HK-2 (cell line): ENCODE measurements at regions not wholly inside any gene's neighbourhood (a gene's known extent, or its start where the extent isn't known, plus 50 kb on each side); places are given as distances from the start of the nearest gene placed in this dataset.

Experiments used
- DNase-seq: peaks from one replicate; pipeline ENCODE4 v3.0.0-alpha.2; 2018; ENCODE audit not compliant: unreplicated experiment

DNA sequence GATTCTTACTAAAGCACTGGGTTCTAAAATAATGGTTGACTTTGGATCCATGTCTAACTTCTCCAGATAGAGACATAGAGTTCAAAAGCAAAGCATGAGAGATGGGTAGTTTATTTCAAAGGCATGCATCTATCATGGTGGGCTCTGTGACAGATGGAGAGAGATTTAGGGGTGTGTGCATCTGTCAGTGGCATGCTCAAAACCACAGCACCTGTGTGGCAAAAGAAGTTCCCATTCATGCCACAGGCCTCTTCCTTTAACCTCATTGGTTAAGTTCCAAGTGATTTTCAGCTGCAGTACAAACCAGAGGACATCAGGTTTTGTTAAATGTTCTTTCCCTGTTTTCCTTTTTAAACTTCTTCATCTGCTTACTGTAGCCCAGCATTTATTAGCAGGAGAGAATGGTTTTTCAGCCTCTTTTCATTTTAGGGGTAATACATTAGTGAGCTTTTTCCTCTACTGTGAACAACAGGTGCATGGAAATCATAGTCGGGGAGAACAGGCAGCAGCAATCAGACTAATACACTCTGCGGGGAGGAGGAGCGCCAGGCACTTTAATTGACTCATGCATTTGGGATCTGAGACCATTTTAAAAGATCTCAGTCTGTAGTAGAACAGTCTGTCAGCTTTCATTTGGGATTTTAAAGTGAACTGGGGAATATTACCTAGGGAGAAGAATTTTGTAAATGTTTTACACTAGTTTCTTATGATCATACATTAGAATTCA, 52.4 kb upstream of the UPP2 start:
- no peak for DNase-seq

DNA sequence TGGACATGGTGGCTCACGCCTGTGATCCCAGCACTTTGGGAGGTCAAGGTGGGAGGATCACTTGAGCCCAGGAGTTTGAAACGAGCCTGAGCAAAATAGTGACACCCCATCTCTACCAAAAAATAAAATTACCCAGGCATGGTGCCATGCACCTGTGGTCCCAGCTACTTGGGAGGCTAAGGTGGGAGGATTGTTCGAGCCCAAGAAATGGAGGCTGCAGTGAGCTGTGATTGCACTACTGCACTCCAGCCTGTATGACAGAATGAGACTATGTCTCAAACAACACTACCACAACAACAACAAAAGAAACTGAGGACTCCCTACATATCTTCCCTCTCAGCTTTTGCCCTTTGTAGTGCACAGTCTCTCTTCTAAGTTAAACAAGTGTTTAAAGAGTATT, 53.3 kb upstream of the UPP2 start:
- no peak for DNase-seq

DNA sequence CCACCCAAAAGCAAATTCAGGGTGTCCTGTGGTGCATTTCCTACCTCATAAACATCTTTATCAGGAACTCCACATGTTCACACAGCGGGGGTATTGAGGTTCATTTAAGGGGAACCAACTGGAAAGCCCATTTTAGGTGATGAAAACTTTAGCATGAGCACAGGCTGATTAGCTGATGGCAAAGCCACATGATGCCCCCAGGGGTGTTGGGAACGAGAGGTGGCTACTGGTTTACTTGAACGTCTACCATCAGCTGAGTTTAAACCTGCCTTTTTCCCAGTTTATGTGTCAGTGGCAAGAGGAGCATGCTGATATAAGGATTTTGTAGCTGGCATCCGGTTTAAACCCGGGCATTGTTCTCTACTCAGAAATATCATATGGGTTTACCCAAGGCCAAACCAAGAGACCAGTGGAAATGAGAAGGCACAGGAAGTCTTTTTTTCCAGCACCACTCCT, 54.5 kb upstream of the UPP2 start:
- no peak for DNase-seq

GRCh38 chr2:158046121-158046880, 55.4 kb upstream of the UPP2 start:
- DNase-seq: no peak

DNA sequence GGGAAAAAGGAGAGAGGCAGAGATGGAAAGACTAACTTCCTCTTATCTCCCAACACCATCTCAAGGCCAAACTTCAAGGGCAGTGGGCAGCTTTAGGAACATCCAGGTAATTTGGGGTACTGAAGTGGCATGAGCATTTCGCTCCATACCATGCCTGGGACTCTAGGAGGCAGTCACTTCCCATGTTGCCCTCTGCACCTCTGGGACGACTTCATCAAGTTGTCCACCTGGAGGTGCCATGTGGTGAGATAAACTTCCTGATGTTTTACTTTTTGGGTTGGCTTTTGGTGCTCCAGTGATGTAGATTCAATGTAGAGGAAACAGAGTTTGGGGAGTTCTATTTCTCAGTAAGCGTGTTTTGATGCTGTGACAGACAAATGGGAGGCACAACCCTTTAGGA, 56.3 kb upstream of the UPP2 start:
- DNase-seq: no peak

- no peak for DNase-seq
These were observed 58.3 kb upstream of the UPP2 start for GRCh38 chr2:158043181-158043948.

DNA sequence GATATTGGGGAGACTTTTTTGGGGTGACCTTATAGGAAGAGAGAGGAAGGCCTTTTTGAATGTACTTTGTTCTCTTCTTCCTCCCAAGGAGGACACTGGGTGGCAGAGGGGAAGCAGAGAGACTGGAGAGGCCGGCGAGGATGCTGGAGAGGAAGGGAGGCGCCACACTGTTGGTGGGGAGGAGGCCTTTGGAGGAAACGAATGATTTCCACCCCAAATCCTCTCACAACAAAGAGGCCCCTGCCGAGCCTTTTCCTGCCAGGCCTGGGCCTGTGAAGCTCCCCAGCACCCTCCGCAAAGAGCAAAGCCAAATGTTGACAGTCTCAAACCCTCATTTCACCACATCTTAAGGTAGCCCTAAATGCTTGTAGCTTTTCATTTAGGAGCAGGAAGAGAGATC, 59.0 kb upstream of the UPP2 start:
- no peak for DNase-seq

- no peak for DNase-seq
These were observed 59.4 kb upstream of the UPP2 start for GRCh38 chr2:158042245-158042644.

GRCh38 chr2:158041400-158041799, 60.3 kb upstream of the UPP2 start:
- DNase-seq: no peak

GRCh38 chr2:158038901-158039300, 62.8 kb upstream of the UPP2 start:
- no peak for DNase-seq

DNA sequence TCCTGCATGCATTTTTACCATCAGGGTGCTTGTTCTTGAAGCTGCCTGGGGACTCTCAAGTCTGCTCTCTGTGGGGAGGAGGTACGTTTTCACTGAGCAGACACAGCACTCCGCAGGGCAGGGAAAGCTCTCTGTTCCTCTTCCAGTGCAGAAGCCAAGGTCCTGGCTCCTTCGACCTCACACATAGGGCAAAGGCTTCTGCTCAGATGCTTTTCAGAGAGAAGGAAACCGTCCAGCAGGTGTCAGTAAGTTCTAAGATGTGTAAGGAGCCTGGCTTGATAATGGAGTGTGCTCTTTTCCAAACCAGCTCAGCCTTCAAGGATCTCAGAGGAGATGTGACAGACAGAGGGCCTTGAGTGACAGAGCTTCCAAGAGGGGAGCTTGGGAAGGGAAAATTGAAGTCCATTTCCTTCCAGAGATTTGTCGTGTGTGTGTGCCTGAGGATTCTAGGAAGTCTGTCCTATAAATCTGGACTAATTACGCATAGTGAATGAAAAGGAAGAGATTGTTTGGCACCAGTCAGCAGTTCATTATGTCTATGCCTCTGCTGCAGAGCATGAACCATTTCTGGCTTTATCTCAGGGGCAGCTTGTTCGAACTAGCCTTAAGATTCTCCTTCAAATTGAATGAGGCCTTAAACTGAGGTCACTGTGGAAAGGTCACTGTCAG, 67.3 kb upstream of the UPP2 start:
- DNase-seq: peak; percentile 42

DNA sequence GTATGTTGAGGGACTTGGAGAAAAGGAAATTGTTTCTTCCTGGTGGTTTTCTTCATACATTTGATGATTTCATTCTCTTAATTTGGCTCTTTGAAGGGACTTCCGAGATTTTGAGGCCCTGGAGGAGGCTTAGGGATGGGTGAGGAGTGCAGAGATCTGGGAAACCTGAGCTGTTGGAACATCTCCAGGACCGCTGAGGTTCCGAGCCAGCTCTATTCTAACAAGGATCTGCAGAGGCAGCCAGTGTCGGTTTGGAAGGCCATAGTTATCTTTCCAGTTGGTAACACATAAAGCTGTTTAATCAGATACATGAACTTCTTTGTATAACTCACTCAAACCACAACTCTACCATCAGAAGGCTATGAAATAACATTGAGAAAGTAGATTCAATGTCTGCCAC, 70.3 kb upstream of the UPP2 start:
- DNase-seq: no peak

DNA sequence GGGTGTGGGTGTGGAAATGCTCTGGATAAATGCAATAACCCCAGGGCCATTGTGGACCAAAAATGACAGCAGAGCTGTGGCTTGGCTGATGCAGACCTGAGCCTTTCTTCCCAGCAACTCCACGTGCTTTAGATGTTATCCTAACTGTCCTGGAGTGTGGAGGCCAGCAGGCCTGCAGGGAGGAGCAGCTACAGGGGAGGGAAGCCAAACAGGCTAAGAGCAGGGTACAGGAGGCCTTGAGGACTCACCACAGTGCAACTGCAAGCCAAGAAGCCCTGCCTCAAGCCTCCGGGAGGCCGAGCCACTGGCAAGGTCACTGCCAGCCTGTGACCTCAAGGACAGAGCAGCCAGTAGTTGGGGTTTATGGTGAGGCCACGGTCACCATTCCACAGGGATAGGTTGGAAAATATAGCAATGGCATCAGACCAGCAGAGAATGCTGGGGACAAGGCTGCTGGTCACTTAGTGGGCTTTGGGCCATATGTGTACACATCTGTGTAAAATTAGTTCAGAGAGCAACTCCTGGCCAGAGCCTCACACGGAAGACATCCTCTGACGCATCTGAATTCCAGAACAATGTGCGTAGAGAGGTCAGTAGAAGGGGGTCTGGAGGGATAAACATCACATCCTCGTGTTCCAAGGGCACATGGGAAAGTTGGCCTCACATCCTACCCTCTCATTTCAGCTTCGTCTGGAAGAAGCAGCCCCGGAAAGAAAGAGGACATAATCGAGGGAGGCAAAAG, 76.2 kb upstream of the UPP2 start:
- no peak for DNase-seq

- peak; percentile 31 for DNase-seq
These were observed 77.3 kb upstream of the UPP2 start for GRCh38 chr2:158024288-158024898.

DNA sequence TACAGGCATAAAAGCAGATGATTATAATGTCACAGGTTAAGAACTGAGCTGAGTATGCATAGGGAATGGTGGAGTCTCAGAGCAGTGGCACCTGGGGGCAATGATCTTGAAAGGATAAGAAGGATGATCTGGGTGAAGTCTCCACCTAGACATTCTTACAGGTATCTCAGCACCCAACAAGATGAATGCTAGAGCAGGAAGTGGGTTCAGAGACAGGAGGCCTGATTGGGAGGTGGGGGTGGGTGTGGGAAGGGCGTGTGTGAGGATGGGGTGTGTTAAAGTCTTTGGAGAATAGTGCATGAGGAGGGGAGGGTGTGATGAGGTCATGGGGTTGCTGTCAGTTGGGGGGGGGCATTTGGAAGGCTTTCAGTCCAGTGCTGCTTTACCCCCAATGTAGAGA, 78.8 kb upstream of the UPP2 start:
- no peak for DNase-seq

DNA sequence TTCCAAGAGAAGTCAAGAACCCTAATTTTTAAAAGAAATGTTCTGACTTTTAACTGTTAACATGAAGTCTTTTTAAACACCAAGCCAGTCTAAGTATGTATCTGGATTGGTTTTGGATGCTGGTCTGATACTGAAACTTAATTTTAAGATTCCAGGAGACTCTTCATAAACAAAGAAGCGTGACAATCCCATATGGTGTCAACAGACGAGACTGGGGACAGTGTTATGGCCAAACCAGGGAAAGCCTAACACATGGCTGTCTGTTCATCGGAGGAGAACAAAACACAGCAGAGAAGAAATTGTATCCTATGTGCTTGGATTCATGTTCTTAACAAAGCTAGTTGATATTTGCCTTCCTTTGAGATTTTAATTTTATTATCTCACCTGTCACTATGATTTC, 80.5 kb upstream of the UPP2 start:
- no peak for DNase-seq

- no peak for DNase-seq
These were observed 86.1 kb upstream of the UPP2 start for GRCh38 chr2:158015428-158016076.

DNA sequence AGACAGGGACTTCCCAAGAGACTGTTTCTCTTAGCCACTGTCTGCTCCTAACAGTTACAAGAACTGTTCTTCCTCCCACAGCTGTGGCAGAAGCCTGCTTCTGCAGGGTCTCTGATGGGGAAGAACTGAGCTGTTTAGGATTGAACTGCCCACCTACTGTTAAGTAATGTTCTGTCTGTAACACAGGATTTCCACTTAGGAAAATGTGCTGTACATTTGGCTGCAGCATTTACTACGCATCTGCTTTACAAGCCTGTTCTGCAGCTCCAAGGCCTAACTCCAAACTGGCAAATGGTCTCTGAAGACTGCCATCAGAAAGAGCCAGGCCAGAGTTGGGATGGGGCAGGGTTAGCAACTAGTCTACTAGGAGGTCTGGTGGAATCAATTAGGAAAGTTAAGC, 87.8 kb upstream of the UPP2 start:
- no peak for DNase-seq

DNA sequence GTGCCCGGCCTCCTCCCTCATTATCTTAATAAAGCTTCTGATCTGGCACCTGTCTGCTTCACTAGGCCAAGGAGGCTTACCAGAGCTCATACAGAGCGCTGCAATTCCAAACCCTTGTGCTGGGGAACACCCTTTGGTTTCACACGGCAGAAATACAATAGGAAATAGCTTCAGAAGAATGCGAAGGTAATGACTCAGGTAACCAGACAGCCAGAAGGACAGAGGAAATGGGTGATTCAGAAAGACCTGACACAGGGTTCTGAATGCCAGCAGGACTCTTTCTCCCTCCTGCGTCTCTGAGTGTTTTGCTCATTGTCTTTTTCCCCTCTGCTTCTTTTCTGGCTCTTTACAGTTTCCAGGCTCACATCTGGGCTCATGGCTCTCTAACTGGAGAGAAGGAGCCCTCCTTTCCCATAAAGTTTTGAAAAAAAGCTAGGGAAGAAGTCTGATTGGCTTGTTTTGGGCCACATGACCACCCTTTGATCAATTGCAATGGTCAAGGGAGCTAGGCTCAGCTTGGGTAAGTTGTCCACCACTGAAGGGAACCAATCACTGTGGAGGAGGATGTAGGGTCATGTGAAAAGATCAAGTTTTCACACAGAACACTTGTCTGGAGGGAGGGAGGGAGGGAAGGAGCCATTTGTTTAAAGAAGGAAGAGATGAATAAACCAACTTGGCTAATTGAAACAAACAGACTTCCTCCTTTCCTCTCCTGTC, 90.5 kb upstream of the UPP2 start:
- peak; percentile 42 for DNase-seq

DNA sequence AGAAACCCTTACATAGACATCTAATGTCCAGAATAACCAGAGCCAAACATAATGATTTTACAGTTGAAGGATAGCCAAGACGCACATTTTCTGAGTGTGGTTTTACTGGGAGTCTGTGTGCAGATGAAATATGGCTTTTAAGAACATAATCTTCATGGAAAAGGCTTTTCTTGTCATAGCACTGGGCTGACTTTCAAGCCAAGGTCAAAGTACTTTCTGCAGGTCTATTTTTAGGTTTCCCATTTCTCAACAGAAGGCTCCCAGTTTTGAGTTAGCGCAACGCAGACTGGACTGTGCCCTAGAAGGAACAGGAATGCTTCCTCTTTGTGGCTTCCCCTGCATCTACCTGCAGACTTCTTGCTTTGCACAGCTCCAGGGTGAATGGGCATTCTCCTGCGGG, 92.3 kb upstream of the UPP2 start:
- DNase-seq: no peak
